ENCODE measurements at regions not wholly inside any gene's neighbourhood (a gene's known extent, or its start where the extent isn't known, plus 50 kb on each side); places are given as distances from the start of the nearest gene placed in this dataset.

DNA sequence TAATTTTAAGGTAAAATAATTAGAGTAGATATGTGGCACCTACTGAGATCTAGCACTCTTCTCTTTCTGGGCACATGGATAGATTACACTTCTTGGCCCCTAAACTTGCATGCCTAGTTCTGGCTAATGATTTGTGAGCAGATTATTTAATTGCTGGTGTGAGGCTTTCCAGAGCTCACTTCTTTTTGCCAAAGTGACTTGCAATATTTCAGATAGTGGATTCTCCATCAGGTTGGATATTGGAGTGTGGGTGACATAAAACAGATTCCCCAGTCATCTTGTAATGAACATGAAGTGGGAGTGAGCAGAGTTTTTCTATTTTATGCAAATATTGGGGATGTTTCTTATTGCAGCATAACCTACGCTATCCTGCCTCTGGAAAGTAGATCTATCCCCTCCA, 247.9 kb downstream of the KLF5 start:
- no peak for TF ChIP-seq POLR2A (IDR thresholded peaks at IDR 0.05; ENCODE audit: low read length)
- no peak for TF ChIP-seq GATA1 (IDR thresholded peaks at IDR 0.05; ENCODE audit: low read depth, low read length)
